HUES64 (cell line): ENCODE measurements at regions not wholly inside any gene's neighbourhood (a gene's known extent, or its start where the extent isn't known, plus 50 kb on each side); places are given as distances from the start of the nearest gene placed in this dataset.

Experiments used
- H3K27ac ChIP-seq: 2 replicates; pipeline ENCODE4 v1.7.0; 2013; ENCODE audit warnings: low read depth, low read length, inconsistent platforms
- H3K27me3 ChIP-seq: 2 replicates; pipeline ENCODE4 v1.6.1; 2013; ENCODE audit warnings: mild to moderate bottlenecking, low read length; ENCODE audit not compliant: insufficient read depth
- H3K36me3 ChIP-seq: 2 replicates; pipeline ENCODE4 v1.6.1; 2013; ENCODE audit warnings: mild to moderate bottlenecking, low read length; ENCODE audit not compliant: insufficient read depth
- H3K4me1 ChIP-seq: 2 replicates; pipeline ENCODE4 v1.6.1; 2013; ENCODE audit warnings: mild to moderate bottlenecking, low read length, moderate library complexity; ENCODE audit not compliant: insufficient read depth
- H3K4me3 ChIP-seq: 2 replicates; pipeline ENCODE4 v1.5.1; 2013; ENCODE audit warnings: mild to moderate bottlenecking, low read length, moderate library complexity
- H3K9ac ChIP-seq: 2 replicates; pipeline ENCODE4 v1.6.1; 2013; ENCODE audit warnings: mild to moderate bottlenecking, low read depth, low read length
- H3K9me3 ChIP-seq: 2 replicates; pipeline ENCODE4 v1.6.1; 2013; ENCODE audit warnings: low read depth, low read length; ENCODE audit not compliant: insufficient read depth
- whole genome bisulfite sequencing: fragments of 150-250, 120-280 bp; methylation state at CpG from one replicate; pipeline ENCODE4 v1.1.7; 2013; ENCODE audit warnings: missing lambda C conversion rate; 5-methylcytosine and 5-hydroxymethylcytosine counted together

GRCh38 chr3:5324780-5325179, 137.3 kb downstream of the EDEM1 start:
- Histone ChIP-seq H3K9me3 (no peaks in the 10 kb centered on the region), H3K4me3 (no peak overlapping the region), H3K4me1 (no peaks in the 10 kb centered on the region; the same call in 1 of the 2 replicates), H3K36me3 (no peaks in the 10 kb centered on the region), H3K27ac (no peak overlapping the region), H3K9ac (no peak overlapping the region), H3K27me3 (no peaks in the 10 kb centered on the region)
- WGBS, result 67% methylated on average over 4 of the region's 4 CpGs

DNA sequence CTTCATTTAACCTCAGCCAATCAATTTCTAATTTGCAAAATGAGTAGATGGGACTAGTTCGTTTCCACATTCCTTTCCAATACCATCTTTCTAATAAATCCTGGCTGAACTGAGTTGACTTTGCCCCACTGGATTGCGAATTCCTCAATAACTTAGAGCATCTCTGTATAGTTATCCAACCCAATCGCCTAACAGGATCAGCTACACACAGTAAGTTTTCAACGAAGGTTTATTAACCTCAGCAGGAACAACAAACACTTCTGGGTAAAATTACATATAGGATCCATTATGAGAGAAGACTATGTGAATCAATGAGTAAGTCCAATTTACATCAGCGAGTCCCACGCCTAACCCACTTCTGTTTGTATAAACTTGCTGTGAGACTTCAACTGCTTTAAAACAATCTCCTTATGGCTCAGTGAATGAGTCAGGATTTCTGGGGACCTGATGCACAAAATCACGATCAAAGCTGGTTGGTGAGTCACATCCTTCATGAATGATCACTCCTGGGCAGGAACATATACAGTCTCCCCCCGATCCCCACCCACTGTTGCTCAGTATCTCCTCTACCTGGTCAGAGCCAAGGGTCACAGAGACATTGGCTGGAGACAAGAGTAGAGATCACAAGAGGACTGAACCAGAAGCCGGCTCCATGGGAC, 142.8 kb downstream of the EDEM1 start:
- 90% methylated on average over 8 of the region's 9 CpGs for WGBS
- H3K9ac ChIP-seq, result no peak overlapping the region

DNA sequence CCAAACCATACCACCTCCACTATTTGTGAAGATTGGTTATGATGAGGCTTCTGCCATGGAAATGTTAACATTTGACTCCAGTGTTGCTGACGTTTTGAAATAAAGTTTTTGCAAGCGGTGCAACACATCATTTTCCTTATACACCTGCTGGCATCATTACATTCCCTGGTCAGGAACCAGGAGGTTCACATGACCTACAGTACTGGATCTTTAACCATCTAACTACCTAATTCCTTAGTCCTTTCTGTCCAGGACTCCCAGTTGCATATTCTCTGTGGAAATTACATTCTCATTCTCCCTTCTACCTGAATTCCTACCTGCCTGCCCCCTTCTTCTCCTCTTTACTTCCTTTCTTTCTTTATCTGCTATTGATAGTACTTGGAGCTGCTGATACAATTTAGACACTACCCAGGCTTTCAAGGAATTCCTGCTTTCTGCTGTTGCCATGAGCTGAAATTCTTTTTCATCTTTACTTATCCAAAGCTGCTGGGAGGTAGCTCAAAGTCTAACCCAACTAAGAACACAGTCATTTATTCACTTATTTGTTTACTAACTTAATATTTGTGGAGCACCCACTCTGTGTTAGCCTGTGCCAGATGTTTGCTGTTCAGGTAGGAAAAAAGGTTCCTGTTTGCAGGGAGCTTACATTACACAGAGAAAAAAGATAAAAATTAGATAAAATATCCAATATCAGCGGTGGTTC, 144.2 kb downstream of the EDEM1 start:
- Histone ChIP-seq H3K4me1 (peaks cover 4% of the 10 kb centered on the region; the same call in 1 of the 2 replicates), H3K9ac (no peak overlapping the region), H3K4me3 (no peak overlapping the region), H3K9me3 (no peaks in the 10 kb centered on the region), H3K36me3 (no peaks in the 10 kb centered on the region), H3K27ac (no peak overlapping the region), H3K27me3 (no peaks in the 10 kb centered on the region)
- whole genome bisulfite sequencing, result 93% methylated on average over 3 of the region's 3 CpGs

More for the DNA sequence above, 142.8 kb downstream of the EDEM1 start:
- peaks cover 4% of the 10 kb centered on the region; the same call in 1 of the 2 replicates for H3K4me1 ChIP-seq
- H3K36me3 ChIP-seq, result no peaks in the 10 kb centered on the region
- H3K27me3 ChIP-seq, result no peaks in the 10 kb centered on the region
- H3K27ac ChIP-seq, result no peak overlapping the region
- no peak overlapping the region for H3K4me3 ChIP-seq
- no peaks in the 10 kb centered on the region for H3K9me3 ChIP-seq

DNA sequence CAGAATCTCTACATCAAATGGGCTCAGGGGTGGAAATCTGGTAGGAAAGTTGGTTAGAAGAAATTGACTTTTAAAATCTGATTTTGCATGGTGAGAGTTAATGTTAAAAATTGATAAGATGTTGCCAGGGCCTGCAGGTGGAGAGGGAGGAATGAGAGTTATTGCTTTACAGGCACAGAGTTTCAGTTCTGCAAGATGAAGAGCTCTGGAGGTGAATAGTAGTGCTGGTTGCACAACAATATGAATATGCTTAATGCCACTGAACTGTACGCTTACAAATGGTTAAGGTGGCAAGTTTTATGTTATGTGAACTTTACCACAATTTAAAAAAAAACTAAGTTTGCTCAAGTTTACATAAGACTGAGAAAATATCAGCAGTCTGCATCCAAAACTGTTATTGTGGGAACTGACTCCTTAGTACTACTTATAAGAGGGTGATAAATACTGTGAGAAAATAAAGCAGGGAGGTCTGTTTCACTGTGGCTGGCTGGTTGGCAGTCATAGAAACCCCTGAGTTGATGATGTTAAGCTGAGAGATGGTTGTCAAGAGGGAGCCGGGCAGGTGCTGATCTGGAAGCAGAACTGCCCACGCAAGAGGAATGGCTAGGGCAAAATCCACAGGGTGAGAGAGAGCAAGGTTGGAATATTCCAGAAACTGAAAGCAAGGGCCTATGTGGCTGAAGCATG, 144.9 kb downstream of the EDEM1 start:
- no peaks in the 10 kb centered on the region for H3K9me3 ChIP-seq
- H3K27ac ChIP-seq, result no peak overlapping the region
- 95% methylated on average over 3 of the region's 3 CpGs for WGBS
- H3K36me3 ChIP-seq, result no peaks in the 10 kb centered on the region
- no peak overlapping the region for H3K4me3 ChIP-seq
- no peaks in the 10 kb centered on the region for H3K27me3 ChIP-seq
- H3K4me1 ChIP-seq, result peaks cover 4% of the 10 kb centered on the region; the same call in 1 of the 2 replicates
- no peak overlapping the region for H3K9ac ChIP-seq

- Histone ChIP-seq H3K9ac (no peak overlapping the region), H3K4me1 (no peaks in the 10 kb centered on the region), H3K27ac (no peak overlapping the region), H3K36me3 (no peaks in the 10 kb centered on the region), H3K4me3 (no peak overlapping the region), H3K9me3 (no peaks in the 10 kb centered on the region), H3K27me3 (no peaks in the 10 kb centered on the region)
- 87% methylated on average over 8 of the region's 8 CpGs for WGBS
Observed at GRCh38 chr3:5339967-5340535, 152.5 kb downstream of the EDEM1 start.

GRCh38 chr3:5341610-5342009, 154.1 kb downstream of the EDEM1 start:
- no peak overlapping the region for H3K4me3 ChIP-seq
- H3K27me3 ChIP-seq, result no peaks in the 10 kb centered on the region
- H3K9me3 ChIP-seq, result no peaks in the 10 kb centered on the region
- H3K4me1 ChIP-seq, result no peaks in the 10 kb centered on the region
- H3K9ac ChIP-seq, result no peak overlapping the region
- 74% methylated on average over 7 of the region's 7 CpGs for WGBS
- no peak overlapping the region for H3K27ac ChIP-seq
- no peaks in the 10 kb centered on the region for H3K36me3 ChIP-seq

GRCh38 chr3:5343459-5343858, 156.0 kb downstream of the EDEM1 start:
- Histone ChIP-seq H3K9ac (no peak overlapping the region), H3K4me1 (no peaks in the 10 kb centered on the region), H3K27me3 (no peaks in the 10 kb centered on the region), H3K4me3 (no peak overlapping the region), H3K27ac (no peak overlapping the region), H3K36me3 (no peaks in the 10 kb centered on the region), H3K9me3 (no peaks in the 10 kb centered on the region)
- 89% methylated on average over 2 of the region's 2 CpGs for WGBS

GRCh38 chr3:5344707-5345106, 157.2 kb downstream of the EDEM1 start:
- H3K4me1 ChIP-seq, result no peaks in the 10 kb centered on the region
- 92% methylated on average over 1 of the region's 1 CpG for whole genome bisulfite sequencing
- no peaks in the 10 kb centered on the region for H3K27me3 ChIP-seq
- H3K36me3 ChIP-seq, result no peaks in the 10 kb centered on the region
- no peaks in the 10 kb centered on the region for H3K9me3 ChIP-seq
- no peak overlapping the region for H3K9ac ChIP-seq
- no peak overlapping the region for H3K27ac ChIP-seq
- no peak overlapping the region for H3K4me3 ChIP-seq

DNA sequence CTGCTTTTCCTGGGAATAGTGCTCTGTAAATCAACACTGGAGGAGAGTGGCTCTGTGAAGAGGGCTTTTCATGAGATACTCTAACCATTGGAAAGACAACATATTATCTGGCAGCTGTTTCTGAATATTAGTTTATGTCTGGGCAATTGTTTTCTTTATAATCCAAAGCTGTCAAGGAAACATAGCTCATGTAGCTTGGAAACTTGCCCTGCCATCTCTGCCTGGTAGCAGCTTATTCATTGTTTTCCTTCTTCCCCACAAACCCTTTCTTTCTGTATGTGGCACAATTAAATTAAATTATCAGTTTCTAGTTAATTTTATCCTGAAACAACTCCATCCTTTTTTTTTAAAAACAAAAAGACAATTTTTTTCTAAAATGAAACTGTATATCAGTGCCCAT, 160.0 kb downstream of the EDEM1 start:
- no peaks in the 10 kb centered on the region for H3K4me1 ChIP-seq
- no peaks in the 10 kb centered on the region for H3K9me3 ChIP-seq
- H3K27ac ChIP-seq, result no peak overlapping the region
- H3K4me3 ChIP-seq, result no peak overlapping the region
- no peaks in the 10 kb centered on the region for H3K36me3 ChIP-seq
- H3K27me3 ChIP-seq, result no peaks in the 10 kb centered on the region
- H3K9ac ChIP-seq, result no peak overlapping the region

DNA sequence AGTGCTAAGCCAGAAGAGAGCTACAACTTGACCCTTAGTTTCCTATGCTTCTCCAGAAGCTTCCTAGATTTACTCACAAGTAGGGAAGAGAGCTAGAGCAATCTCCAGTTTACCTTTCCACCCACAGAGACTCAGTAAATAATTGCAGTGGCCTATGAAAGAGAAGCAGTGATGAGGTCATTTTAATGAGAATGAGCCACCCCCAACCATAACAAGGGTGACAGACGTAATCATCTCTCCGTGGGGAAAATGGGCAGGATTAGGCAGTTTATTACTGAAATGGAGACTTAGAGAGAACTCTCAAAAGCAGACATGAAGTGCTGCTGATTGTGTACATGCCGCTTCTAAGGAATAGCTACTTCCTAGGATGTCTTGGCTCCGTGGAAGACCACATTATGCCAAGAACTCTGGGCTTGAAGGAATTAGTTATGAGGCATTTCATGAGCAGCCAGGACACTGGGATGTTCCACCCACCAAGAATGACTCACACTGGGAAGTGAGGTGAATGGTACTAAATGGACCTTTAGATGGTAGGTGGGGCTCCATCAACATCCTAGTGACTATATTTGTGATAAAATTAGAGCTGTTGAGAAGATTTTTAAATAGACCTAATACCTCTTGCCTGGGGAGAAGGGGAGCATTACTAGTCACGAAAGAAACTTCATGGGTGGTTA, 160.9 kb downstream of the EDEM1 start:
- H3K27me3 ChIP-seq, result no peaks in the 10 kb centered on the region
- no peaks in the 10 kb centered on the region for H3K9me3 ChIP-seq
- no peaks in the 10 kb centered on the region for H3K36me3 ChIP-seq
- H3K9ac ChIP-seq, result no peak overlapping the region
- H3K27ac ChIP-seq, result no peak overlapping the region
- no peak overlapping the region for H3K4me3 ChIP-seq
- no peaks in the 10 kb centered on the region for H3K4me1 ChIP-seq
- 83% methylated on average over 5 of the region's 5 CpGs for WGBS

DNA sequence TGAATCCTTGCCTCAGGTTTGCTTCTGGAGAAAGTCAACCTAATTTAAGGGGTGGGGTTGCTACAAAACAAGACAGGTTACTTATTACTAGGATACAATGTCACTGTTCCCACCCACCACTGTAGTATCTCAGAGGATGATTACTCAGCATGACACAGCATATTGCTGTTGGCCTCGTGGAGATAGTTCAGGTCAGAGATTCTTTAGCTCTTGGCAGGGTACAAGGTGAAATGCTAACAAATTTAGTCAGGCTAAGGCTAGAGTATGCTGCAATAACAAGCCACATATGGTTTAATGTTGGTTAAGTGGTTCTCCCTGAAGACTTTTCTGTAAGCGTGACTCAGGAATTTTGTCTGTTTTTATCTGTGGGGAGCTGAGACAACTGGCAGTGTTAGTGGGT, 161.8 kb downstream of the EDEM1 start:
- Histone ChIP-seq H3K9me3 (no peaks in the 10 kb centered on the region), H3K36me3 (no peaks in the 10 kb centered on the region), H3K27ac (no peak overlapping the region), H3K4me1 (no peaks in the 10 kb centered on the region), H3K27me3 (no peaks in the 10 kb centered on the region), H3K9ac (no peak overlapping the region), H3K4me3 (no peak overlapping the region)
- WGBS, result 84% methylated on average over 2 of the region's 2 CpGs
